Activated effector memory CD4-positive, alpha-beta T cell treated with anti-CD3 and anti-CD28 coated beads, Interleukin-2, amount 50 U/mL, for 16 hours (primary cell): ENCODE measurements at regions not wholly inside any gene's neighbourhood (a gene's known extent, or its start where the extent isn't known, plus 50 kb on each side); places are given as distances from the start of the nearest gene placed in this dataset.

Source experiments
- DNase-seq: peaks from one replicate; pipeline ENCODE4 v3.0.0-alpha.2; 2020

GRCh38 chr3:13133471-13133981 lies 60.3 kb upstream of the IQSEC1 start:
- DNase-seq: no peak

GRCh38 chr3:13132731-13133410 lies 59.6 kb upstream of the IQSEC1 start:
- no peak for DNase-seq

GRCh38 chr3:13132281-13132680 lies 59.1 kb upstream of the IQSEC1 start:
- no peak for DNase-seq

GRCh38 chr3:13130464-13131193 lies 57.4 kb upstream of the IQSEC1 start:
- DNase-seq: no peak

GRCh38 chr3:13125092-13126015 lies 52.1 kb upstream of the IQSEC1 start:
- DNase-seq: peak; percentile 39

GRCh38 chr3:13124631-13125030 lies 51.4 kb upstream of the IQSEC1 start:
- peak; percentile 39 for DNase-seq

GRCh38 chr3:13123765-13124164 lies 50.5 kb upstream of the IQSEC1 start:
- peak; percentile 21 for DNase-seq

GRCh38 chr3:13123013-13123654 lies 49.9 kb upstream of the IQSEC1 start:
- DNase-seq: peak; percentile 41
